ENCODE measurements at regions not wholly inside any gene's neighbourhood (a gene's known extent, or its start where the extent isn't known, plus 50 kb on each side); places are given as distances from the start of the nearest gene placed in this dataset.
A peak's percentile ranks its signal among the peaks of the same experiment; 100 is the strongest.
"Not testable (repeated sequence)": the region's sequence is repeated elsewhere in the genome, so short reads cannot be mapped to it uniquely, and the experiment has no call there.

DNA sequence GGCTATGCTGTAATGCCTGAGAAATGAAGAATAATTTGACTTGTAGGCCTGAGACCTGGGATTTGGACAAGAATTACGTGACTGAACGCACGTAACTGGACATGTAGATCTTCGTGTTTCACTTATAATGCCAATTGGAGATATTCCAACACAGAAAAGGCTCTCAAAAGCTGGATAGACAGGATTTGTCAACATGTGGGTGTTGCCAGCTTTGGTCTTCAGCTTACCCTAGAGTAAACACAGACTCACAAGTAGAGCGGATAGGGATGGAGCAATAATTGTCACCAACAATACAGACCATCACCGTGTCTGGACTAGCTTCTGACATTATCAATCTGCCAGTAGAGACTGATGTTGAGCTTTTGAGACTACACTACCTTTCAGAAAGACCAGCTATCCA lies 1511.0 kb upstream of the ADGRL3 start:
- TF ChIP-seq, protein P1, sequence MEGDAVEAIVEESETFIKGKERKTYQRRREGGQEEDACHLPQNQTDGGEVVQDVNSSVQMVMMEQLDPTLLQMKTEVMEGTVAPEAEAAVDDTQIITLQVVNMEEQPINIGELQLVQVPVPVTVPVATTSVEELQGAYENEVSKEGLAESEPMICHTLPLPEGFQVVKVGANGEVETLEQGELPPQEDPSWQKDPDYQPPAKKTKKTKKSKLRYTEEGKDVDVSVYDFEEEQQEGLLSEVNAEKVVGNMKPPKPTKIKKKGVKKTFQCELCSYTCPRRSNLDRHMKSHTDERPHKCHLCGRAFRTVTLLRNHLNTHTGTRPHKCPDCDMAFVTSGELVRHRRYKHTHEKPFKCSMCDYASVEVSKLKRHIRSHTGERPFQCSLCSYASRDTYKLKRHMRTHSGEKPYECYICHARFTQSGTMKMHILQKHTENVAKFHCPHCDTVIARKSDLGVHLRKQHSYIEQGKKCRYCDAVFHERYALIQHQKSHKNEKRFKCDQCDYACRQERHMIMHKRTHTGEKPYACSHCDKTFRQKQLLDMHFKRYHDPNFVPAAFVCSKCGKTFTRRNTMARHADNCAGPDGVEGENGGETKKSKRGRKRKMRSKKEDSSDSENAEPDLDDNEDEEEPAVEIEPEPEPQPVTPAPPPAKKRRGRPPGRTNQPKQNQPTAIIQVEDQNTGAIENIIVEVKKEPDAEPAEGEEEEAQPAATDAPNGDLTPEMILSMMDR (IDR thresholded peaks at IDR 0.05; ENCODE audit: insufficient read depth, low read depth, low read length, missing control alignments) = no peak
- H3K4me3 ChIP-seq (ENCODE audit: low read length) = no peak overlapping the region
- peak; percentile 21 for DNase-seq (ENCODE audit: low read depth)

DNA sequence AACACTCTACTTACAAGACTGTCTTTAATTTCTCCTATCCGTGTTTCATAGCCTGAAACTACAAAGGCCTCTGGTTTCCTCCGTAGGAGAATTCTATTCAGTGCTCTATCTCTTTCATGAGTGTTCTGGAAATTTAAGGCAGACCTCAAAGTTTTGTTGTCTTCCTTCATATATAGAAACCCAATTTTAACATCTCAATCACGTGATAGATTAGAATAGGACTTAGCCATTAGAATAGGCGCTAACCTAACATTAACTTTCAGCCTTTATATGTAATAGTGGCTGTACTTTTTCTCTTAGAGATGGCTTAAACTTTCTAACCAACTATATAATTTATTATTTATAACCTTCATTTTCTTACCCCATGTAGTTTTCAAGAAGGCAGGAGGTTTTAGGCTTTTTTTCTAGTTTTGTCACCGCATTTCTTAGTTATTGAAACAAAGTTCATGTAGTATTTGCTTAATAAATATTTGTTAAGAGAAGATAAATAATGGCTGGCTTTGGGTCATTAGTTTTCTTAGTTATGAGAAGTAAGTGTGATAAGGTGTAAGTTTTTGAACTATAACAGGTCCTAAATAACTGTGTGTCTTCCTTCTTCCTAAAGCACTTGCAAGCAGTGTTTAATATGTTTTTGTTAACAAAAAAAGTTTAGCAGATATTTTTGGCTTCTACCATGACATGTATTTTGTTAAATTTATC lies 1504.6 kb upstream of the ADGRL3 start:
- DNase-seq (ENCODE audit: low read depth) = no peak
- no peak overlapping the region for H3K4me3 ChIP-seq (ENCODE audit: low read length)
- TF ChIP-seq, protein P1 (IDR thresholded peaks at IDR 0.05; ENCODE audit: insufficient read depth, low read depth, low read length, missing control alignments) = no peak

DNA sequence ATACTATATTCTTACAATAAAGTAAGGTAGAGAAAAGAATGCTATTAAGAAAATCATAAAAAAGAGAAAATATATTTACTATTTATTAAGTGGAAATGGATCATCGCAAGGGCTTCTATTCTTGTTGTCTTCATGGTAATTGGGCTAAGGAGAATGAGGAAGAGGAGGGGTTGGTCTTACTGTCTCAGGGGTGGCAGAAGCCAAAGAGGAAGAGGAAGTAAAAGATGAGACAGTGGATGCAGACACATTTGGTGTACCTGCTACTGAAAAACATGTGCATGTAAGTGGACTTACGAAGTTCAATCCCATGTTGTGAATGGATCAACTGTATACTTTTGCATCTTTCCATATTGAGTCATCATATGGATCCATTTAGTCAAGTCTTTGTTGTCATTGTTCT lies 1502.1 kb upstream of the ADGRL3 start:
- DNase-seq (ENCODE audit: low read depth) = no peak
- TF ChIP-seq, protein P1 (IDR thresholded peaks at IDR 0.05; ENCODE audit: insufficient read depth, low read depth, low read length, missing control alignments) = no peak
- no peak overlapping the region for H3K4me3 ChIP-seq (ENCODE audit: low read length)

DNA sequence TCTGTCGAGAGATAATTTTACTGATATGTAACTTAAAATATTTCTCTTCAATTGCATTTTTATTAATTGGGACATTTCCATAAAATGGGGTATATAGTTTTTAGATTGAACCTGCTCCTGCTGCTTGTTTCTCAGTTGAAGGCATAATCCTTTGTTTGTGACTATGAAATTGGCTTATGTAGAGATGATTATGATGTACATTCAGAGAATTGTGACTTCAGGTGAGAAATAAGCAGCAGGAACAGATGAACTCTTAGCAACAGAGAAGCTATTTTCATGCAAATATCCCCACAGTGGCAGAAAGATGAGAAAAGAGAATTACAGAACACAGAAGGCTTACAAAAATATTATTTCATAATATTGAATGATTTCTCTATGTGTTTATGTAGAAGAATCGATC lies 1499.5 kb upstream of the ADGRL3 start:
- H3K4me3 ChIP-seq (ENCODE audit: low read length) = no peak overlapping the region
- TF ChIP-seq, protein P1 (IDR thresholded peaks at IDR 0.05; ENCODE audit: insufficient read depth, low read depth, low read length, missing control alignments) = no peak
- DNase-seq (ENCODE audit: low read depth) = no peak

DNA sequence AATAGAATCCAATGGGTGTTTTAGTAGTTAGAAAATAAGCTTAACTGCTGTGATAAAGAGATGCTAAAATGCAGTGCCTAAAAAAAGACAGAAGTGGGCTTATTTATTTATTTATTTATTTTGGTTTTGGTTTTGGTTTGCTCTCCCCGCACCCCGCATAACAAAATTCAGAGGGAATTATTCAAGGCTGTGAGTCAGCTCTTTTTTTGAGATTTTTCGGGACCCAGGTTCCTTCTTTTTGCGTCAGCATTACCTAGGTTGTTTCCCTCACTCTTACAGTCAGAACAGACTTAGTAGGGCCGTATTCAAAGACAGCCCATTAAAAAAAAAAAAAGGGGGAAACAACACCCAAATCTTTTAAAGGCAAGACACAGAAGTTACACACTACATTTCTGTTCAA lies 1495.5 kb upstream of the ADGRL3 start:
- TF ChIP-seq, protein P1 (IDR thresholded peaks at IDR 0.05; ENCODE audit: insufficient read depth, low read depth, low read length, missing control alignments) = no peak
- no peak overlapping the region for H3K4me3 ChIP-seq (ENCODE audit: low read length)
- DNase-seq (ENCODE audit: low read depth) = no peak

DNA sequence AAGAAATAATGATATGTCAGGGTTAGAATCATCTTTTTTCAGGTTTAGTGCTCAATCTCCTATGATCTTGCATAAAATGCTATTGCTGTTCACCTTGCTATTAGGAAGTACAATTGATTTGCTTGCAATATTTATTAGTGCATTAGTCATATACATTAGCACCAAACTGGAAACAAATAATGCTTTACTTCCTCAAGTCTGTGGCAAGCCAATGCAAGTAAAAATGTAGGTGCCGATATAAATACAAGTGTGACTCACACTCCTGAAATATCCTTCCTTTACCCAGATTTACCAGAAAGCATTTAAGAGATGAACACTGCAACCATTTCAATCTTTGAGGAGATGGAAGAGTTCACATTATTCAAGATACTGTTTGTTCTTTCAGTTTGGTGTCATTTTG lies 1487.7 kb upstream of the ADGRL3 start:
- TF ChIP-seq, protein P1 (IDR thresholded peaks at IDR 0.05; ENCODE audit: insufficient read depth, low read depth, low read length, missing control alignments) = no peak
- peak; percentile 6 for DNase-seq (ENCODE audit: low read depth)
- H3K4me3 ChIP-seq (ENCODE audit: low read length) = no peak overlapping the region

DNA sequence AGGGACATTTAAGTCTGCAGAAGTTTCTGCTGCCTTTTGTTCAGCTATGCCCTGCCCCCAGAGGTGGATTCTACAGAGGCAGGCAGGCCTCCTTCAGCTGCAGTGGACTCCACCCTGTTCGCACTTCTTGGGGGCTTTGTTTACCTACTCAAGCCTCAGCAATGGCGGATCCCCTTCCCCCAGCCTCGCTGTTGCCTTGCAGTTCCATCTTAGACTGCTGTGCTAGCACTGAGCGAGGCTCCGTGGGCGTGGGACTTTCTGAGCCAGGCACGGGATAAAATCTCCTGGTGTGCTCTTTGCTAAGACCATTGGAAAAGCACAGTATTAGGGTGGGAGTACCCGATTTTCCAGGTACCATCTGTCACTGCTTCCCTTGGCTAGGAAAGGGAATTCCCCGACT lies 1475.8 kb upstream of the ADGRL3 start:
- DNase-seq (ENCODE audit: low read depth); H3K4me3 ChIP-seq (ENCODE audit: low read length): not testable (repeated sequence)
